H9 (cell line): ENCODE measurements at regions not wholly inside any gene's neighbourhood (a gene's known extent, or its start where the extent isn't known, plus 50 kb on each side); places are given as distances from the start of the nearest gene placed in this dataset.

Source experiments
- DNase-seq: peaks from one replicate; pipeline ENCODE4 v3.0.0-alpha.2; 2017
- H2AFZ ChIP-seq: one replicate; pipeline ENCODE4 v1.6.1; 2013; ENCODE audit warnings: mild to moderate bottlenecking, low read length, control low read depth, moderate library complexity
- H2AK5ac ChIP-seq: 2 replicates; pipeline ENCODE4 v1.6.1; 2013; ENCODE audit warnings: low read length, control low read depth, mixed read lengths; ENCODE audit not compliant: insufficient read length
- H2BK120ac ChIP-seq: one replicate; pipeline ENCODE4 v1.6.1; 2013; ENCODE audit warnings: low read depth, mild to moderate bottlenecking, low read length, control low read depth, inconsistent platforms; ENCODE audit not compliant: poor library complexity, severe bottlenecking
- H2BK12ac ChIP-seq: 2 replicates; pipeline ENCODE4 v1.6.1; 2013; ENCODE audit warnings: low read length, control low read depth, mixed read lengths, low read depth; ENCODE audit not compliant: insufficient read length
- H2BK15ac ChIP-seq: 2 replicates; pipeline ENCODE4 v1.6.1; 2013; ENCODE audit warnings: low read depth, low read length, control low read depth
- H2BK20ac ChIP-seq: one replicate; pipeline ENCODE4 v1.6.1; 2013; ENCODE audit warnings: low read depth, mild to moderate bottlenecking, low read length, control low read depth, inconsistent platforms; ENCODE audit not compliant: poor library complexity, severe bottlenecking
- H2BK5ac ChIP-seq: 2 replicates; pipeline ENCODE4 v1.6.1; 2013; ENCODE audit warnings: low read length, control low read depth, mixed read lengths; ENCODE audit not compliant: insufficient read length
- H3K14ac ChIP-seq: 2 replicates; pipeline ENCODE4 v1.6.1; 2013; ENCODE audit warnings: low read length, control low read depth; ENCODE audit not compliant: insufficient read depth
- H3K18ac ChIP-seq: 2 replicates; pipeline ENCODE4 v1.6.1; 2013; ENCODE audit warnings: low read depth, mild to moderate bottlenecking, mixed read lengths, low read length, control low read depth; ENCODE audit not compliant: insufficient read length
- H3K23ac ChIP-seq: 2 replicates; pipeline ENCODE4 v1.6.1; 2013; ENCODE audit warnings: low read length, control low read depth, mixed read lengths, low read depth; ENCODE audit not compliant: insufficient read length
- H3K23me2 ChIP-seq: 2 replicates; pipeline ENCODE4 v1.6.1; 2013; ENCODE audit warnings: low read depth, mild to moderate bottlenecking, mixed read lengths, low read length, control low read depth; ENCODE audit not compliant: insufficient read length, poor library complexity, severe bottlenecking
- H3K27ac ChIP-seq: 2 replicates; pipeline ENCODE4 v1.5.1; 2013; ENCODE audit warnings: low read length, control low read depth, mixed read lengths, low read depth; ENCODE audit not compliant: insufficient read length
- H3K27me3 ChIP-seq: 2 replicates; pipeline ENCODE4 v1.6.1; 2013; ENCODE audit warnings: low read length, control low read depth, inconsistent platforms; ENCODE audit not compliant: insufficient read depth
- H3K4ac ChIP-seq: 2 replicates; pipeline ENCODE4 v1.6.1; 2013; ENCODE audit warnings: low read depth, mild to moderate bottlenecking, control low read depth, inconsistent platforms, low read length, moderate library complexity
- H3K4me1 ChIP-seq: 2 replicates; pipeline ENCODE4 v1.6.1; 2013; ENCODE audit warnings: low read length, control low read depth, inconsistent platforms; ENCODE audit not compliant: insufficient read depth
- H3K4me2 ChIP-seq: 2 replicates; pipeline ENCODE4 v1.6.1; 2013; ENCODE audit warnings: low read length, control low read depth, mixed read lengths; ENCODE audit not compliant: insufficient read length, insufficient read depth
- H3K56ac ChIP-seq: 2 replicates; pipeline ENCODE4 v1.6.1; 2013; ENCODE audit warnings: low read depth, mild to moderate bottlenecking, mixed read lengths, low read length, control low read depth; ENCODE audit not compliant: insufficient read length
- H3K79me1 ChIP-seq: 2 replicates; pipeline ENCODE4 v1.6.1; 2013; ENCODE audit warnings: low read depth, mild to moderate bottlenecking, moderate library complexity, low read length, control low read depth, inconsistent platforms; ENCODE audit not compliant: insufficient read depth, poor library complexity, severe bottlenecking
- H3K79me2 ChIP-seq: 2 replicates; pipeline ENCODE4 v1.6.1; 2013; ENCODE audit warnings: low read length, control low read depth, inconsistent platforms; ENCODE audit not compliant: insufficient read depth
- H3K9ac ChIP-seq: 2 replicates; pipeline ENCODE4 v1.6.1; 2013; ENCODE audit warnings: low read length, control low read depth, mixed read lengths; ENCODE audit not compliant: insufficient read length; ENCODE audit errors: extremely low read depth
- H3K9me3 ChIP-seq: one replicate; pipeline ENCODE4 v1.6.1; 2013; ENCODE audit warnings: low read depth, low read length, inconsistent platforms; ENCODE audit not compliant: control insufficient read depth
- H3T11ph ChIP-seq: one replicate; pipeline ENCODE4 v1.6.1; 2013; ENCODE audit warnings: mild to moderate bottlenecking, low read length, control low read depth, inconsistent platforms
- H4K20me1 ChIP-seq: one replicate; pipeline ENCODE4 v1.6.1; 2013; ENCODE audit not compliant: control insufficient read depth, insufficient read length, insufficient read depth
- H4K5ac ChIP-seq: 2 replicates; pipeline ENCODE4 v1.6.1; 2013; ENCODE audit warnings: low read depth, mild to moderate bottlenecking, mixed read lengths, low read length, control low read depth; ENCODE audit not compliant: insufficient read length
- H4K8ac ChIP-seq: replicated peaks from 2 replicates; pipeline ENCODE4 v1.6.1; 2013; ENCODE audit warnings: low read length, control low read depth, mixed read lengths, low read depth; ENCODE audit not compliant: insufficient read length
- H4K91ac ChIP-seq: 2 replicates; pipeline ENCODE4 v1.6.1; 2013; ENCODE audit warnings: low read depth, mild to moderate bottlenecking, moderate library complexity, mixed read lengths, low read length, control low read depth; ENCODE audit not compliant: insufficient read length
- H3K27ac Mint-ChIP-seq, 3 experiments: 2 replicates in 2 of 3; 3 replicates in 1 of 3; pipeline ENCODE4 v1.8.0; 2020 to 2021; ENCODE audit warnings: mixed read lengths in 3 of 3, mild to moderate bottlenecking in 1 of 3, moderate library complexity in 1 of 3
- H3K27me3 Mint-ChIP-seq: 2 replicates; pipeline ENCODE4 v1.8.0; 2021; ENCODE audit warnings: low read depth, mild to moderate bottlenecking, moderate library complexity, mixed read lengths
- H3K36me3 Mint-ChIP-seq, 3 experiments: 2 replicates in 2 of 3; 3 replicates in 1 of 3; pipeline ENCODE4 v1.8.0; 2020 to 2021; ENCODE audit warnings: low read depth in 3 of 3, mixed read lengths in 3 of 3; ENCODE audit not compliant: insufficient read depth in 1 of 3
- H3K4me1 Mint-ChIP-seq, 2 experiments: 2 replicates each; pipeline ENCODE4 v1.8.0; 2020; ENCODE audit warnings: mixed read lengths in 2 of 2
- H3K4me3 Mint-ChIP-seq, 2 experiments: 2 replicates in 1 of 2; 3 replicates in 1 of 2; pipeline ENCODE4 v1.8.0; 2020 to 2021; ENCODE audit warnings: mild to moderate bottlenecking in 2 of 2, mixed read lengths in 2 of 2, moderate library complexity in 1 of 2
- H3K9me3 Mint-ChIP-seq, 2 experiments: 2 replicates in 1 of 2; 3 replicates in 1 of 2; pipeline ENCODE4 v1.8.0; 2020; ENCODE audit warnings: mild to moderate bottlenecking in 2 of 2, mixed read lengths in 2 of 2, moderate library complexity in 1 of 2
- CTCF ChIP-seq: fragments of 200-600 bp; sonication (generic); conservative IDR thresholded peaks from 3 replicates; pipeline ENCODE4 v1.8.0; 2021; ENCODE audit warnings: antibody characterized with exemption, mild to moderate bottlenecking
- WGBS: extraction: QIAGEN DNeasy Blood & Tissue Kit; methylation state at CpG from one replicate; pipeline ENCODE4 v1.1.7; 2013; ENCODE audit warnings: missing lambda C conversion rate, low lambda C conversion rate, mixed read lengths; ENCODE audit not compliant: insufficient read length; ENCODE audit errors: extremely low coverage; 5-methylcytosine and 5-hydroxymethylcytosine counted together

DNA sequence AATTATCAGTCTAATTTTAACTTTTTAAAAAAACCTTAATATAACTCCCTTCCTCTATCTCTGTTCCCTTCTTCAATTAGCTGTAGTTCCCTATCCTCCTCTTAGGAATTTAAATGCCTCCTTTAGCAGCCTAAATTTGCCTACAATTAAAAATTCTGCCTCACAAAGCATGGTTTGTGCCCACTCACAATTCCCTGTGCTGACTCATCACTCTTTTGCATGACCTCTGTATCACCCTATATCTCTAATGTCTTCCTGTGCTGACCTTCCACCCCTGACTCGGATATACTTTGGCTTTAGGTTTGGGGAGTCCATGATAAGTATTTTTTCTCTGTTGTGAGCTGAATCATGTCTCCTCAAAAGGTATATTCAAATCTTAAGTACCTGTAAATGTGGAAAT is 253.6 kb downstream of the RNF144B start:
- Histone ChIP-seq H3K9me3 (no peaks in the 10 kb centered on the region), H4K5ac (no peak overlapping the region), H3K9ac (no peak overlapping the region), H3K27ac (no peak overlapping the region), H3T11ph (no peak overlapping the region), H3K23me2 (no peaks in the 10 kb centered on the region), H2AK5ac (no peak overlapping the region), H3K27me3 (no peaks in the 10 kb centered on the region), H3K18ac (no peak overlapping the region), H2BK20ac (no peak overlapping the region), H2AFZ (no peak overlapping the region), H3K79me1 (no peaks in the 10 kb centered on the region), H2BK5ac (no peak overlapping the region), H4K20me1 (no peaks in the 10 kb centered on the region), H2BK12ac (no peak overlapping the region), H3K4me2 (no peak overlapping the region), H4K91ac (no peak overlapping the region), H3K56ac (no peak overlapping the region), H3K4me1 (no peaks in the 10 kb centered on the region), H3K23ac (no peak overlapping the region), H3K4ac (no peak overlapping the region), H3K79me2 (no peaks in the 10 kb centered on the region), H3K14ac (no peak overlapping the region), H2BK120ac (no peak overlapping the region), H2BK15ac (no peak overlapping the region), H4K8ac (no peak overlapping the region)
- no peak for DNase-seq
- no CpG with 5 or more reads among the region's 1 CpG for WGBS
- Mint-ChIP-seq H3K27ac (no peak overlapping the region), H3K4me1 (no peaks in the 10 kb centered on the region), H3K36me3 (no peaks in the 10 kb centered on the region; a peak in 1 of 7 replicates), H3K27me3 (no peaks in the 10 kb centered on the region), H3K9me3 (no peaks in the 10 kb centered on the region), H3K4me3 (no peak overlapping the region)
- no peak for TF ChIP-seq CTCF
